ENCODE measurements at regions not wholly inside any gene's neighbourhood (a gene's known extent, or its start where the extent isn't known, plus 50 kb on each side); places are given as distances from the start of the nearest gene placed in this dataset.

- Mint-ChIP-seq H3K4me1 (ENCODE audit: low read depth) (no peaks in the 10 kb centered on the region), H3K27ac (no peak overlapping the region), H3K27me3 (no peaks in the 10 kb centered on the region), H3K4me3 (no peak overlapping the region), H3K36me3 (ENCODE audit: low read depth) (no peaks in the 10 kb centered on the region), H3K9me3 (no peaks in the 10 kb centered on the region)
- DNase-seq (no peak), ATAC-seq (no peak)
- ChIA-PET CTCF (no interaction called here), POLR2A (no interaction called here)
- intact Hi-C loops (cut with micrococcal nuclease) = no loop called here
- no peak for TF ChIP-seq CTCF (IDR thresholded peaks at IDR 0.05)
Observed at GRCh38 chr11:110878513-110878912, 166.3 kb upstream of the ARHGAP20 start.

- H3K36me3 Mint-ChIP-seq (ENCODE audit: low read depth) = no peaks in the 10 kb centered on the region
- intact Hi-C loops (cut with micrococcal nuclease) = no loop called here
- no peaks in the 10 kb centered on the region for H3K4me1 Mint-ChIP-seq (ENCODE audit: low read depth)
- ChIA-PET CTCF (interaction anchor here (1.5 kb wide), 1 partner anchor 356 kb away, joined by 3 read pairs; no protein-coding TSS in a partner anchor), POLR2A (no interaction called here)
- H3K9me3 Mint-ChIP-seq = no peaks in the 10 kb centered on the region
- no peak overlapping the region for H3K4me3 Mint-ChIP-seq
- no peak overlapping the region for H3K27ac Mint-ChIP-seq
- no peak for TF ChIP-seq CTCF (IDR thresholded peaks at IDR 0.05)
- DNase-seq (no peak), ATAC-seq (no peak)
- no peaks in the 10 kb centered on the region for H3K27me3 Mint-ChIP-seq
Observed at GRCh38 chr11:110874437-110875030, 162.3 kb upstream of the ARHGAP20 start.

GRCh38 chr11:110873975-110874374 lies 161.7 kb upstream of the ARHGAP20 start:
- intact Hi-C loops (cut with micrococcal nuclease) = no loop called here
- CTCF ChIA-PET = interaction anchor here (1.5 kb wide), 1 partner anchor 356 kb away, joined by 3 read pairs; no protein-coding TSS in a partner anchor
- DNase-seq = no peak
- Mint-ChIP-seq H3K4me1 (ENCODE audit: low read depth) (no peaks in the 10 kb centered on the region), H3K4me3 (no peak overlapping the region), H3K27ac (no peak overlapping the region), H3K27me3 (no peaks in the 10 kb centered on the region), H3K9me3 (no peaks in the 10 kb centered on the region), H3K36me3 (ENCODE audit: low read depth) (no peaks in the 10 kb centered on the region)
- POLR2A ChIA-PET = no interaction called here
- no peak for TF ChIP-seq CTCF (IDR thresholded peaks at IDR 0.05)
- ATAC-seq = no peak

- Mint-ChIP-seq H3K9me3 (no peaks in the 10 kb centered on the region), H3K4me3 (no peak overlapping the region), H3K27ac (no peak overlapping the region), H3K36me3 (ENCODE audit: low read depth) (no peaks in the 10 kb centered on the region), H3K27me3 (no peaks in the 10 kb centered on the region), H3K4me1 (ENCODE audit: low read depth) (no peaks in the 10 kb centered on the region)
- intact Hi-C loops (cut with micrococcal nuclease) = no loop called here
- CTCF ChIA-PET = no interaction called here
- no peak for TF ChIP-seq CTCF (IDR thresholded peaks at IDR 0.05)
- POLR2A ChIA-PET = interaction anchor here (0.7 kb wide), 1 partner anchor 509 kb away, joined by 4 read pairs; no protein-coding TSS in a partner anchor
- ATAC-seq (no peak), DNase-seq (no peak)
Observed at GRCh38 chr11:110870816-110871522, 158.7 kb upstream of the ARHGAP20 start.

- no peak for DNase-seq
- CTCF ChIA-PET = no interaction called here
- Mint-ChIP-seq H3K9me3 (no peaks in the 10 kb centered on the region), H3K27ac (no peak overlapping the region), H3K36me3 (ENCODE audit: low read depth) (no peaks in the 10 kb centered on the region), H3K4me3 (no peak overlapping the region), H3K4me1 (ENCODE audit: low read depth) (no peaks in the 10 kb centered on the region), H3K27me3 (no peaks in the 10 kb centered on the region)
- no peak for ATAC-seq
- no peak for TF ChIP-seq CTCF (IDR thresholded peaks at IDR 0.05)
- intact Hi-C loops (cut with micrococcal nuclease) = no loop called here
- POLR2A ChIA-PET = interaction anchor here (0.6 kb wide), 1 partner anchor 16 kb away, joined by 3 read pairs; no protein-coding TSS in a partner anchor
Observed at GRCh38 chr11:110867951-110868350, 155.7 kb upstream of the ARHGAP20 start.

Measured in activated CD8-positive, alpha-beta T cell treated with anti-CD3 and anti-CD28 coated beads for 36 hours (primary cell).